ENCODE measurements at regions not wholly inside any gene's neighbourhood (a gene's known extent, or its start where the extent isn't known, plus 50 kb on each side); places are given as distances from the start of the nearest gene placed in this dataset.

DNA sequence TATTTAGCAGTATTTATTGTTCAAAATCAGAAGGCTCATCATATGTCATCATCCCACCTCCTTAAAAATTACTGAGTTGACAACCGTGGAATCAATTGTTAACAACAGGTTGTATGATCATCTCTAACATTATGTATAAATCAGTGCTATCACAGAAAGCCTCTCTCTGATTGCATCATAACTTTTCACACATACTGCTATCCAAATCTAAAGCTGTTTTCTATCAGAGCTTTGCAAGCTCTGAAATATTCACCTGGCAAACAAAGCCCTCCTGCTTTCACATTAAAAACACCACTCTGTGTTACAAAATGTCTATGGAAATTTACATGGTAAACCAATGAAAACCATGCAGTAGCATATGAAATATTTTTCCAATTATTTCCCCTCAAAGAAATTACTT, 310.0 kb downstream of the PDGFC start:
- no peaks in the 10 kb centered on the region for H3K36me3 ChIP-seq (ENCODE audit: insufficient read depth in 1 of 2, low read depth in 1 of 2)
- ATAC-seq (no peak), DNase-seq (no peak)
- no peaks in the 10 kb centered on the region for H3K4me1 ChIP-seq
- TF ChIP-seq, protein P1, sequence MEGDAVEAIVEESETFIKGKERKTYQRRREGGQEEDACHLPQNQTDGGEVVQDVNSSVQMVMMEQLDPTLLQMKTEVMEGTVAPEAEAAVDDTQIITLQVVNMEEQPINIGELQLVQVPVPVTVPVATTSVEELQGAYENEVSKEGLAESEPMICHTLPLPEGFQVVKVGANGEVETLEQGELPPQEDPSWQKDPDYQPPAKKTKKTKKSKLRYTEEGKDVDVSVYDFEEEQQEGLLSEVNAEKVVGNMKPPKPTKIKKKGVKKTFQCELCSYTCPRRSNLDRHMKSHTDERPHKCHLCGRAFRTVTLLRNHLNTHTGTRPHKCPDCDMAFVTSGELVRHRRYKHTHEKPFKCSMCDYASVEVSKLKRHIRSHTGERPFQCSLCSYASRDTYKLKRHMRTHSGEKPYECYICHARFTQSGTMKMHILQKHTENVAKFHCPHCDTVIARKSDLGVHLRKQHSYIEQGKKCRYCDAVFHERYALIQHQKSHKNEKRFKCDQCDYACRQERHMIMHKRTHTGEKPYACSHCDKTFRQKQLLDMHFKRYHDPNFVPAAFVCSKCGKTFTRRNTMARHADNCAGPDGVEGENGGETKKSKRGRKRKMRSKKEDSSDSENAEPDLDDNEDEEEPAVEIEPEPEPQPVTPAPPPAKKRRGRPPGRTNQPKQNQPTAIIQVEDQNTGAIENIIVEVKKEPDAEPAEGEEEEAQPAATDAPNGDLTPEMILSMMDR (IDR thresholded peaks at IDR 0.05), result no peak
- no peaks in the 10 kb centered on the region for H3K27me3 ChIP-seq (ENCODE audit: insufficient read depth in 3 of 3, low read length in 2 of 3)
- WGBS, 3 donors, result 94 to 97% (median 97%) methylated on average over 1 of the region's 1 CpG
- H3K9me3 ChIP-seq, result no peaks in the 10 kb centered on the region
- H3K27ac ChIP-seq, result no peak overlapping the region
- intact Hi-C loops (cut with DNase I), result no loop called here
- H3K4me3 ChIP-seq, result no peak overlapping the region

DNA sequence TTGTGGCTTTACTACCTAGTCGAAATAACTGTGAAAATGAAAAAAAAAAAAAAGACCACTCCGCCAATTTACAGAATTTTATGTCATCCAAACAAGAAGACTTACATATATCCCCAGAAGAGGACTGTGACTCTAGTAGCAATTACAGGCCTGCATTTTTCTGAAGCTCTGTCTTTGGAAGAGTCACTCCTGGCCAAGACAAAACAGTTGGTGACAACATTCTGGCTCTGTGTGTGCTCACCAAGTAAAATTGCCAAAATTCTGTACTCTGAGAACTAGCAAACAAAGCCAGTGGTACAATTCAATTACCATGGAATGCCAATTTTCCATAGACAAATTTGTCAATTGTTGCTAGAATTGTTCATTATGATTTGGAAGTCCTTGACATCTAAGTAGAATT, 311.1 kb downstream of the PDGFC start:
- Histone ChIP-seq H3K9me3 (no peaks in the 10 kb centered on the region), H3K27ac (no peak overlapping the region), H3K4me1 (no peaks in the 10 kb centered on the region), H3K27me3 (ENCODE audit: insufficient read depth in 3 of 3, low read length in 2 of 3) (no peaks in the 10 kb centered on the region), H3K4me3 (no peak overlapping the region), H3K36me3 (ENCODE audit: insufficient read depth in 1 of 2, low read depth in 1 of 2) (no peaks in the 10 kb centered on the region)
- intact Hi-C loops (cut with DNase I), result no loop called here
- 53 to 63% (median 54%) methylated on average over 2 of the region's 2 CpGs for WGBS, 3 donors
- no peak for ATAC-seq
- no peak for DNase-seq
- TF ChIP-seq, protein P1 (IDR thresholded peaks at IDR 0.05), result no peak

DNA sequence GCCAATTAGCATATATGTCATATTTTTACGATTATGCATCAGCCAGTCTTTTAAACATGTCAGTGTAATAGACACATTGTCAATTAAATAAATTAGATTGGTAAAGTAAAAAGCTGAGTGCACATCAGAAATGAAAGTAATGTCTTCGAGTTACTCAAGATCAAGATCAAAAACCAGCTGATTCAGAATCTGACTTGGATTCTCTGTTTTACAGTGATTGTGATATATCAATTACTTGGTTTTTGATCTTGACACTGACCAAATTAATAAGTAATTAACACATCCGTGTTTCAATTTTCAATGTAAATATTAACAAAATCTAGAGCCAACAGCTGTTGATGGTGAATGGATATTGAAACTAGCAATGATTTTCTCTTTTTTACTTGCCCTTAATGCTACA, 311.6 kb downstream of the PDGFC start:
- ATAC-seq, result no peak
- DNase-seq, result no peak
- Histone ChIP-seq H3K27ac (no peak overlapping the region), H3K27me3 (ENCODE audit: insufficient read depth in 3 of 3, low read length in 2 of 3) (no peaks in the 10 kb centered on the region), H3K9me3 (no peaks in the 10 kb centered on the region), H3K4me1 (no peaks in the 10 kb centered on the region), H3K36me3 (ENCODE audit: insufficient read depth in 1 of 2, low read depth in 1 of 2) (no peaks in the 10 kb centered on the region), H3K4me3 (no peak overlapping the region)
- 62 to 70% (median 70%) methylated on average over 3 of the region's 3 CpGs for WGBS, 3 donors
- intact Hi-C loops (cut with DNase I), result no loop called here
- TF ChIP-seq, protein P1 (IDR thresholded peaks at IDR 0.05), result no peak

DNA sequence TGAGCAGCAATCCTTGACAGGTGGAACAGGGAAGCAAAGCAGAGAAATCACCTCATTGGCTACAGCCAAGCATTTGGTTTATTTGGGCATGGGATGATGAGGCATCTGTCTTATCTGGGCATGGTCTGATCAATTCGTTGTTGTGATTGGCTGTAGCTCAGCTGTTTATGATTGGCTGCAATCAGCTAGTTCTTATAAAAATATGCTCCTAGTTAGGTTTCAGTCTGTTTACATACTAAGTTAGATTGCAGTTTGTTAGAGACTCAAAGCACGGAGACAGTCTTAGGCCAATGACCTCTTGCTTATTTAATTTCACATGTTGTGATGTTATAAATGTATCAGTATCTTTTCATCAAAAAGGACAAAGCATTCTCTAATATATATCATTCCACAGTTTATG, 312.0 kb downstream of the PDGFC start:
- H3K27ac ChIP-seq, result no peak overlapping the region
- intact Hi-C loops (cut with DNase I), result no loop called here
- WGBS, 3 donors, result 45 to 65% (median 48%) methylated on average over 2 of the region's 2 CpGs
- TF ChIP-seq, protein P1 (IDR thresholded peaks at IDR 0.05), result no peak
- no peaks in the 10 kb centered on the region for H3K4me1 ChIP-seq
- ATAC-seq (no peak), DNase-seq (no peak)
- no peaks in the 10 kb centered on the region for H3K36me3 ChIP-seq (ENCODE audit: insufficient read depth in 1 of 2, low read depth in 1 of 2)
- H3K4me3 ChIP-seq, result no peak overlapping the region
- H3K27me3 ChIP-seq (ENCODE audit: insufficient read depth in 3 of 3, low read length in 2 of 3), result no peaks in the 10 kb centered on the region
- no peaks in the 10 kb centered on the region for H3K9me3 ChIP-seq

DNA sequence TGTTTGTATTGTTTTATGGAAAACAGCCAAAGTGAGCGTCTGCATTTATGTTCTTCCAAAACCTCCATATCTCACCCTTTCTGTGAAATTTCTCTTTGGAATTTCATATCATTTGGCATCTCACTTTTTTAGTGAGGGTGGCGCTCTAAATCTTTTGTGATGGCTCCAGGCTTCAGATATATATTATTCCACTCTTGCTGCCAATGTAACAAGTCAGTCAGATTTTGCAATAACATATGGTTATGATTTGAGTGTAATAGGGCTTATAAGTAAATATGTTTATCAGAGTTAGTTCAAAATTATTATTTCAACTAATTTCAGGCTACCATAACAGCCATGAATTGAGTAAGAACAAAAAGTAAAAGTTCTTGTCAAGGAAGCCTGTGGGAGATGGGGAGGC, 314.7 kb downstream of the PDGFC start:
- intact Hi-C loops (cut with DNase I), result no loop called here
- Histone ChIP-seq H3K27me3 (ENCODE audit: insufficient read depth in 3 of 3, low read length in 2 of 3) (no peaks in the 10 kb centered on the region), H3K4me3 (no peak overlapping the region), H3K4me1 (no peaks in the 10 kb centered on the region), H3K27ac (no peak overlapping the region), H3K36me3 (ENCODE audit: insufficient read depth in 1 of 2, low read depth in 1 of 2) (no peaks in the 10 kb centered on the region), H3K9me3 (no peaks in the 10 kb centered on the region)
- WGBS, 3 donors, result 76 to 89% (median 88%) methylated on average over 2 of the region's 2 CpGs
- TF ChIP-seq, protein P1 (IDR thresholded peaks at IDR 0.05), result no peak
- no peak for ATAC-seq
- no peak for DNase-seq
